MM.1S (cell line): ENCODE measurements at regions not wholly inside any gene's neighbourhood (a gene's known extent, or its start where the extent isn't known, plus 50 kb on each side); places are given as distances from the start of the nearest gene placed in this dataset.

ENCODE experiments used
- DNase-seq: peaks from one replicate; pipeline ENCODE4 v3.0.0-alpha.2; 2015
- H2AFZ ChIP-seq: fragments of 300-600 bp; sonication (generic); 2 replicates; pipeline ENCODE4 v1.6.0; 2016; ENCODE audit warnings: antibody characterized with exemption, low read length
- H3F3A ChIP-seq: fragments of 300-600 bp; sonication (generic); 2 replicates; pipeline ENCODE4 v1.6.1; 2016; ENCODE audit warnings: mild to moderate bottlenecking, antibody characterized with exemption, low read length, moderate library complexity, mixed read lengths; ENCODE audit not compliant: insufficient read depth
- H3K27ac ChIP-seq: fragments of 300-600 bp; sonication (generic); 2 replicates; pipeline ENCODE4 v1.5.1; 2016; ENCODE audit warnings: mild to moderate bottlenecking, low read length
- H3K27me3 ChIP-seq: fragments of 300-600 bp; sonication (generic); replicated peaks from 2 replicates; pipeline ENCODE4 v1.6.0; 2016; ENCODE audit warnings: low read length; ENCODE audit not compliant: insufficient read depth
- H3K36me3 ChIP-seq: fragments of 300-600 bp; sonication (generic); replicated peaks from 2 replicates; pipeline ENCODE4 v1.6.1; 2016; ENCODE audit warnings: mild to moderate bottlenecking, low read length, mixed read lengths; ENCODE audit not compliant: insufficient read depth
- H3K4me1 ChIP-seq: fragments of 300-600 bp; sonication (generic); 2 replicates; pipeline ENCODE4 v1.6.1; 2016; ENCODE audit warnings: low read length, mixed read lengths
- H3K4me2 ChIP-seq: fragments of 300-600 bp; sonication (generic); 2 replicates; pipeline ENCODE4 v1.6.0; 2016; ENCODE audit warnings: low read depth, low read length
- H3K4me3 ChIP-seq: fragments of 300-600 bp; sonication (generic); 2 replicates; pipeline ENCODE4 v1.5.1; 2016; ENCODE audit warnings: low read length, mixed read lengths
- H3K79me2 ChIP-seq: fragments of 300-600 bp; sonication (generic); 2 replicates; pipeline ENCODE4 v1.6.1; 2016; ENCODE audit warnings: mixed run types, low read length, mixed read lengths
- H3K9ac ChIP-seq: fragments of 300-600 bp; sonication (generic); 2 replicates; pipeline ENCODE4 v1.6.1; 2016; ENCODE audit warnings: low read length, mixed read lengths
- H3K9me2 ChIP-seq: fragments of 300-600 bp; sonication (generic); replicated peaks from 2 replicates; pipeline ENCODE4 v1.6.1; 2016; ENCODE audit warnings: mild to moderate bottlenecking, low read length, mixed read lengths; ENCODE audit not compliant: insufficient read depth
- H3K9me3 ChIP-seq: fragments of 300-600 bp; sonication (generic); replicated peaks from 2 replicates; pipeline ENCODE4 v1.6.1; 2016; ENCODE audit warnings: mild to moderate bottlenecking, low read length, mixed read lengths; ENCODE audit not compliant: insufficient read depth
- H4K20me1 ChIP-seq: fragments of 300-600 bp; sonication (generic); 2 replicates; pipeline ENCODE4 v1.6.1; 2016; ENCODE audit warnings: mild to moderate bottlenecking, low read length, moderate library complexity, mixed read lengths; ENCODE audit not compliant: insufficient read depth
- EZH2 ChIP-seq: fragments of 300-600 bp; sonication (generic); optimal IDR thresholded peaks from 2 replicates; pipeline ENCODE3; 2017; ENCODE audit warnings: low read depth, mild to moderate bottlenecking, antibody characterized with exemption, low read length, mixed read lengths
- EZH2phosphoT487 ChIP-seq: fragments of 300-600 bp; sonication (generic); IDR thresholded peaks from 2 replicates; pipeline ENCODE4 v1.6.1; 2018; ENCODE audit warnings: antibody characterized with exemption, low read length
- TF ChIP-seq, protein P1 (sequence below): fragments of 300-600 bp; sonication (generic); IDR thresholded peaks from 2 replicates; pipeline ENCODE4 v1.5.1; 2016; ENCODE audit warnings: antibody characterized with exemption, low read length, mixed read lengths

DNA sequence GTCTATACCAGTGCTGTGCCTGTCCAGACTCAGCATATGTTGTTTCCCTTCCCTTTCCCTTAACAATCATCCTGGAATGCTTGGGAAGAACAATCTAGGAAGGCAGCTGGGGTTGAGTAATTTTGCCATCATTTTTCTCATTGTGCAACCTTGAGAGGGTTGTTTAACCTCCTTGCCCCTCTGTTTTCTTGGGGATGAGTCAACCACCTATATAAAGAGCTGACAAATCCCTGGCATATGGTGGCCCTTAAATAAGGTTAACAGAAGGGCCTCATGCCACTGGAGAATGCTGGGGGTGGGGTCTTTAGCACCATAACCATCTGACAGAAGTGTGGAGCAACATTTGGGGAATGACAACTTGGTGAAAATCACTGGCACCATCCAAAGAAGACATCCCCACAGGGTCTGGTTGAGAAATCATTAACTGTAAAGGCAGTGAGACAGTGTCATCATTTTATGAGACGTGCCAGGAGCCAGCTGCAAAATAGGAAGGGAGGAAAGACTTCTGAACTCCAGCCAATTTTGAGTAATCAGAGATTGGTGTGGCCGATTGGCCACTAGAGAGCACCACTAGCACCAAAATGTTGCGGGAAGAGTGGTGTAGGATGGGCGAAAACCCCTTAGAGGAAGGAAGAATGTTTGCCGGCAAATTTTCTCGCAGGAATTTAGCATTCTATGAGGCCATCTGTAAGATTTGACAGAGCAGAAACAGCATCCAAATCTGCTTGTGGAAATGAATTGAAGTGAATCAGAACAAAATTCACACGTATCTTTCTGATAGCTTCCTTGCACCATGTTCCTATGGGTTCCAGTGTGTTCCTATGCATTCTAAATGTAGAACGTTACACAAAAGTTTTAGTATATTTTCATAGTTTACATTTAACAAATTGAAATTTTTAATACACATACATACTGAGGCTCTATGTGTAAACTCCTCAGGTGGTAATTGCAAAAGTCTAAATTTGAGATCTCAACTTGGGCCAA is 113.8 kb downstream of the MSX2 start:
- Histone ChIP-seq H3F3A (no peaks in the 10 kb centered on the region), H3K27ac (no peak overlapping the region), H3K9me2 (no peaks in the 10 kb centered on the region), H3K9me3 (no peaks in the 10 kb centered on the region), H3K4me1 (no peaks in the 10 kb centered on the region), H3K4me3 (no peak overlapping the region), H3K4me2 (no peak overlapping the region), H3K36me3 (no peaks in the 10 kb centered on the region), H3K79me2 (no peaks in the 10 kb centered on the region), H3K27me3 (no peaks in the 10 kb centered on the region), H4K20me1 (no peaks in the 10 kb centered on the region), H3K9ac (no peak overlapping the region), H2AFZ (no peak overlapping the region)
- TF ChIP-seq EZH2phosphoT487 (no peak), EZH2 (no peak)
- TF ChIP-seq, protein P1, sequence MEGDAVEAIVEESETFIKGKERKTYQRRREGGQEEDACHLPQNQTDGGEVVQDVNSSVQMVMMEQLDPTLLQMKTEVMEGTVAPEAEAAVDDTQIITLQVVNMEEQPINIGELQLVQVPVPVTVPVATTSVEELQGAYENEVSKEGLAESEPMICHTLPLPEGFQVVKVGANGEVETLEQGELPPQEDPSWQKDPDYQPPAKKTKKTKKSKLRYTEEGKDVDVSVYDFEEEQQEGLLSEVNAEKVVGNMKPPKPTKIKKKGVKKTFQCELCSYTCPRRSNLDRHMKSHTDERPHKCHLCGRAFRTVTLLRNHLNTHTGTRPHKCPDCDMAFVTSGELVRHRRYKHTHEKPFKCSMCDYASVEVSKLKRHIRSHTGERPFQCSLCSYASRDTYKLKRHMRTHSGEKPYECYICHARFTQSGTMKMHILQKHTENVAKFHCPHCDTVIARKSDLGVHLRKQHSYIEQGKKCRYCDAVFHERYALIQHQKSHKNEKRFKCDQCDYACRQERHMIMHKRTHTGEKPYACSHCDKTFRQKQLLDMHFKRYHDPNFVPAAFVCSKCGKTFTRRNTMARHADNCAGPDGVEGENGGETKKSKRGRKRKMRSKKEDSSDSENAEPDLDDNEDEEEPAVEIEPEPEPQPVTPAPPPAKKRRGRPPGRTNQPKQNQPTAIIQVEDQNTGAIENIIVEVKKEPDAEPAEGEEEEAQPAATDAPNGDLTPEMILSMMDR, result no peak
- DNase-seq, result no peak

DNA sequence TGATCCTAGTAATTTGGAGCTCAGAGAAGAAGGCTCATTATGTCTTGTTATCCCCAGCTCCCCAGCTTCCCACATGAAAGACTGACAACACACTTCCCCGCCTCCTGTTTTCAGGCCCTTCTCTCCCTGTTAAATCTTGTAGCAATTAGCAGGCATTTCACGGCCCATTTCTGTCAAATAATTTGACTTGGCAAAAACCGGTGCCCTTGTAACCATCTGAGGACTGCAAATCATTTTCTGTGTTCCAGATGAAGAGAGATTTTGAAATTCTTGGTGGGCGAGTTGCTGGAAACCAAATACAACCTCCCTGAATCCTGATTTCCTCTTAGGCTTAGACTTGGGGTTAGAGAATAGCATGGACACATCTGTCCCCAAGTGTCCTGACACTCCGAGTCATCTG is 109.7 kb downstream of the MSX2 start:
- Histone ChIP-seq H3K4me3 (no peak overlapping the region), H3K4me2 (no peak overlapping the region), H3K9ac (no peak overlapping the region), H3K9me3 (no peaks in the 10 kb centered on the region), H3F3A (no peaks in the 10 kb centered on the region), H3K36me3 (no peaks in the 10 kb centered on the region), H4K20me1 (no peaks in the 10 kb centered on the region), H3K27ac (no peak overlapping the region), H2AFZ (no peak overlapping the region), H3K79me2 (no peaks in the 10 kb centered on the region), H3K27me3 (no peaks in the 10 kb centered on the region), H3K4me1 (no peaks in the 10 kb centered on the region), H3K9me2 (no peaks in the 10 kb centered on the region)
- no peak for TF ChIP-seq EZH2phosphoT487
- no peak for TF ChIP-seq EZH2
- TF ChIP-seq, protein P1, result no peak
- no peak for DNase-seq

DNA sequence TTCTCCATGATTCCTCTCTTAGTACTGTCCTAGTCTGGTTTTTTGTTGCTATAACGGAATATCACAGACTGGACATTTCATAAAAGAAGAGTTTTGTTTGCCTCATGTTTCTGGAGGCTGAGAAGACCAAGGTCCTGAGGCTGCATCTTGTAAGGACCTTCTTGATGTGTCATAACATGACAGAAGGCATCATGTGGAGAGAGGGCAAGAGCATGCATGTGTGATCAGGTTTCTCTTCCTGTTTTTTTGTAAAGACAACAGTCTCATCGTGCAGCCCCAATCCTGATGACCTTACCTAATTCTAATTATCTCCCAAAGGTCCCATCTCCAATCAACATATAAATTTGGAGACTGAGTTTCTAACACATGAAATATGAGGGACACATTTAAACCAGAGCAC is 108.4 kb downstream of the MSX2 start:
- H3K4me2 ChIP-seq, result no peak overlapping the region

More for the DNA sequence above, 108.4 kb downstream of the MSX2 start:
- H3F3A ChIP-seq, result no peaks in the 10 kb centered on the region
- no peaks in the 10 kb centered on the region for H3K36me3 ChIP-seq
- H3K4me3 ChIP-seq, result no peak overlapping the region
- TF ChIP-seq EZH2 (no peak), EZH2phosphoT487 (no peak)
- TF ChIP-seq, protein P1, result no peak
- no peaks in the 10 kb centered on the region for H3K4me1 ChIP-seq
- no peaks in the 10 kb centered on the region for H3K79me2 ChIP-seq
- DNase-seq, result no peak
- H3K9me3 ChIP-seq, result no peaks in the 10 kb centered on the region
- no peaks in the 10 kb centered on the region for H3K27me3 ChIP-seq
- no peak overlapping the region for H3K27ac ChIP-seq
- H3K9ac ChIP-seq, result no peak overlapping the region
- H2AFZ ChIP-seq, result no peak overlapping the region
- H4K20me1 ChIP-seq, result no peaks in the 10 kb centered on the region
- no peaks in the 10 kb centered on the region for H3K9me2 ChIP-seq
